Neutrophil (primary cell): ENCODE measurements at regions not wholly inside any gene's neighbourhood (a gene's known extent, or its start where the extent isn't known, plus 50 kb on each side); places are given as distances from the start of the nearest gene placed in this dataset.

Experiments used
- H3K27ac ChIP-seq: fragments of 200-600 bp; sonication (generic); 2 replicates; pipeline ENCODE4 v1.5.1; 2016; ENCODE audit warnings: mild to moderate bottlenecking, moderate library complexity
- H3K27me3 ChIP-seq: fragments of 200-600 bp; sonication (generic); 2 replicates; pipeline ENCODE4 v1.6.0; 2016; ENCODE audit warnings: mild to moderate bottlenecking
- H3K36me3 ChIP-seq: fragments of 200-600 bp; sonication (generic); 2 replicates; pipeline ENCODE4 v1.5.1; 2017
- H3K4me1 ChIP-seq, 2 experiments: fragments of 200-600 bp in 1 of 2; sonication (generic) in 1 of 2; 1 replicate in 1 of 2; 2 replicates in 1 of 2; pipeline versions ENCODE4 v1.5.1 to v1.6.1; 2013 to 2016; ENCODE audit warnings: low read depth in 1 of 2, low read length in 1 of 2, mild to moderate bottlenecking in 1 of 2, moderate library complexity in 1 of 2; ENCODE audit not compliant: control insufficient read depth in 1 of 2, insufficient read depth in 1 of 2
- H3K4me3 ChIP-seq, 2 experiments: fragments of 200-600 bp in 1 of 2; sonication (generic) in 1 of 2; 1 replicate in 1 of 2; 2 replicates in 1 of 2; pipeline ENCODE4 v1.5.1; 2013 to 2016; ENCODE audit warnings: low read depth in 1 of 2, low read length in 1 of 2, mild to moderate bottlenecking in 1 of 2, moderate library complexity in 1 of 2
- H3K9me3 ChIP-seq: fragments of 200-600 bp; sonication (generic); 2 replicates; pipeline ENCODE4 v1.5.1; 2016
- CTCF ChIP-seq: fragments of 200-600 bp; sonication (generic); IDR thresholded peaks from 2 replicates; pipeline ENCODE4 v1.5.1; 2016; ENCODE audit warnings: antibody characterized with exemption

GRCh38 chr14:21846227-21846885 lies 172.7 kb upstream of the OR4E1 start:
- H3K27ac ChIP-seq: no peak overlapping the region
- H3K36me3 ChIP-seq: no peaks in the 10 kb centered on the region
- no peak overlapping the region for H3K4me3 ChIP-seq
- TF ChIP-seq CTCF: peak; percentile 74
- no peaks in the 10 kb centered on the region for H3K9me3 ChIP-seq
- H3K27me3 ChIP-seq: peaks cover 3% of the 10 kb centered on the region
- no peaks in the 10 kb centered on the region for H3K4me1 ChIP-seq

- Histone ChIP-seq H3K4me1 (no peaks in the 10 kb centered on the region), H3K27ac (no peak overlapping the region), H3K36me3 (no peaks in the 10 kb centered on the region), H3K27me3 (peaks cover 6% of the 10 kb centered on the region), H3K4me3 (no peak overlapping the region), H3K9me3 (no peaks in the 10 kb centered on the region)
- TF ChIP-seq CTCF: no peak
Observed at GRCh38 chr14:21840765-21841164, 167.1 kb upstream of the OR4E1 start.

GRCh38 chr14:21833836-21834235 lies 160.2 kb upstream of the OR4E1 start:
- Histone ChIP-seq H3K27me3 (peaks cover 29% of the 10 kb centered on the region), H3K27ac (no peak overlapping the region), H3K9me3 (no peaks in the 10 kb centered on the region), H3K36me3 (no peaks in the 10 kb centered on the region), H3K4me1 (no peaks in the 10 kb centered on the region), H3K4me3 (no peak overlapping the region)
- TF ChIP-seq CTCF: no peak

GRCh38 chr14:21825845-21826244 lies 152.2 kb upstream of the OR4E1 start:
- peaks cover 34% of the 10 kb centered on the region for H3K27me3 ChIP-seq
- H3K9me3 ChIP-seq: no peaks in the 10 kb centered on the region
- TF ChIP-seq CTCF: no peak
- no peaks in the 10 kb centered on the region for H3K4me1 ChIP-seq
- H3K27ac ChIP-seq: no peak overlapping the region
- H3K4me3 ChIP-seq: no peak overlapping the region
- no peaks in the 10 kb centered on the region for H3K36me3 ChIP-seq

- H3K27ac ChIP-seq: no peak overlapping the region
- peaks cover 32% of the 10 kb centered on the region for H3K27me3 ChIP-seq
- H3K9me3 ChIP-seq: no peaks in the 10 kb centered on the region
- H3K4me1 ChIP-seq: no peaks in the 10 kb centered on the region
- no peaks in the 10 kb centered on the region for H3K36me3 ChIP-seq
- TF ChIP-seq CTCF: no peak
- no peak overlapping the region for H3K4me3 ChIP-seq
Observed at GRCh38 chr14:21825149-21825743, 151.6 kb upstream of the OR4E1 start.
